GM23338 (cell line): ENCODE measurements at regions not wholly inside any gene's neighbourhood (a gene's known extent, or its start where the extent isn't known, plus 50 kb on each side); places are given as distances from the start of the nearest gene placed in this dataset.

Experiments used
- ATAC-seq: fragments of 200-7000 bp; cut with Tn5 transposase; 3 replicates; pipeline ENCODE4 v1.9.1; 2020
- DNase-seq: peaks from one replicate; pipeline ENCODE4 v3.0.0-alpha.2; 2015; ENCODE audit warnings: low spot score
- H2AFZ ChIP-seq: fragments of 200-600 bp; sonication (generic); 2 replicates; pipeline ENCODE4 v1.8.0; 2016; ENCODE audit warnings: antibody characterized with exemption, mild to moderate bottlenecking, moderate library complexity
- H3F3A ChIP-seq: fragments of 200-600 bp; sonication (generic); replicated peaks from 2 replicates; pipeline ENCODE4 v1.8.0; 2017; ENCODE audit warnings: antibody characterized with exemption, mixed run types, low read depth
- H3K27ac ChIP-seq: fragments of 200-600 bp; sonication (generic); 2 replicates; pipeline ENCODE4 v1.6.1; 2016; ENCODE audit warnings: low read depth
- H3K27me3 ChIP-seq: fragments of 200-600 bp; sonication (generic); 2 replicates; pipeline ENCODE4 v1.8.0; 2016; ENCODE audit warnings: mild to moderate bottlenecking, mixed run types, moderate library complexity; ENCODE audit not compliant: insufficient read depth
- H3K36me3 ChIP-seq: fragments of 200-600 bp; sonication (generic); 2 replicates; pipeline ENCODE4 v1.8.0; 2016; ENCODE audit warnings: mild to moderate bottlenecking; ENCODE audit not compliant: insufficient read depth
- H3K4me1 ChIP-seq: fragments of 200-600 bp; sonication (generic); 2 replicates; pipeline ENCODE4 v1.8.0; 2016; ENCODE audit warnings: mild to moderate bottlenecking, moderate library complexity; ENCODE audit not compliant: insufficient read depth
- H3K4me2 ChIP-seq: fragments of 200-600 bp; sonication (generic); 2 replicates; pipeline ENCODE4 v1.7.1; 2017; ENCODE audit warnings: mixed run types
- H3K4me3 ChIP-seq: fragments of 200-600 bp; sonication (generic); 2 replicates; pipeline ENCODE4 v1.6.1; 2016; ENCODE audit warnings: mixed run types
- H3K79me2 ChIP-seq: fragments of 200-600 bp; sonication (generic); replicated peaks from 2 replicates; pipeline ENCODE4 v1.8.0; 2017; ENCODE audit warnings: mild to moderate bottlenecking; ENCODE audit not compliant: insufficient read depth
- H3K9me2 ChIP-seq: fragments of 200-600 bp; sonication (generic); 2 replicates; pipeline ENCODE4 v1.8.0; 2017; ENCODE audit not compliant: insufficient read depth
- H4K20me1 ChIP-seq: fragments of 200-600 bp; sonication (generic); replicated peaks from 2 replicates; pipeline ENCODE4 v1.8.0; 2017; ENCODE audit warnings: mild to moderate bottlenecking; ENCODE audit not compliant: insufficient read depth
- H3K27ac Mint-ChIP-seq: 2 replicates; pipeline ENCODE4 v1.8.0; 2020; ENCODE audit warnings: inconsistent platforms, mild to moderate bottlenecking, moderate library complexity, mixed read lengths
- H3K27me3 Mint-ChIP-seq: 3 replicates; pipeline ENCODE4 v1.8.0; 2022; ENCODE audit warnings: low read depth, mild to moderate bottlenecking, moderate library complexity, mixed read lengths, inconsistent platforms; ENCODE audit not compliant: insufficient read depth, poor library complexity
- H3K36me3 Mint-ChIP-seq: 3 replicates; pipeline ENCODE4 v1.8.0; 2021; ENCODE audit warnings: low read depth, mild to moderate bottlenecking, inconsistent platforms, moderate library complexity, mixed read lengths
- H3K4me1 Mint-ChIP-seq: 3 replicates; pipeline ENCODE4 v1.8.0; 2020; ENCODE audit warnings: mild to moderate bottlenecking, inconsistent platforms, mixed read lengths
- H3K4me3 Mint-ChIP-seq: 3 replicates; pipeline ENCODE4 v1.8.0; 2021; ENCODE audit warnings: moderate library complexity, mild to moderate bottlenecking, inconsistent platforms, mixed read lengths
- H3K9me3 Mint-ChIP-seq: 3 replicates; pipeline ENCODE4 v1.8.0; 2020; ENCODE audit warnings: moderate library complexity, mild to moderate bottlenecking, inconsistent platforms, mixed read lengths
- CREB1 ChIP-seq: fragments of 250-450 bp; sonication (Bioruptor Pico); IDR thresholded peaks from 2 replicates; pipeline ENCODE4 v1.5.0; 2020; ENCODE audit warnings: low read depth, mild to moderate bottlenecking, moderate library complexity
- CTCF ChIP-seq, 2 experiments: fragments of 200-600 bp in 1 of 2; sonication (generic) in 1 of 2; conservative IDR thresholded peaks; 2 replicates each; pipeline versions ENCODE4 v1.5.1 to v1.6.1; 2016 to 2017; ENCODE audit warnings: antibody characterized with exemption in 2 of 2, low read depth in 2 of 2, mild to moderate bottlenecking in 2 of 2, moderate library complexity in 1 of 2
- ETS1 ChIP-seq: IDR thresholded peaks from 2 replicates; pipeline ENCODE4 v1.6.1; 2016; ENCODE audit warnings: antibody characterized with exemption
- EZH2 ChIP-seq: fragments of 200-600 bp; sonication (generic); IDR thresholded peaks from one replicate; pipeline ENCODE4 v1.8.0; 2017; ENCODE audit warnings: antibody characterized with exemption, mild to moderate bottlenecking, low read depth; ENCODE audit not compliant: unreplicated experiment
- EZH2phosphoT487 ChIP-seq: fragments of 200-600 bp; sonication (generic); IDR thresholded peaks from one replicate; pipeline ENCODE4 v1.8.1; 2018; ENCODE audit warnings: antibody characterized with exemption; ENCODE audit not compliant: unreplicated experiment
- JUNB ChIP-seq: IDR thresholded peaks from one replicate; pipeline ENCODE4 v1.6.1; 2016; ENCODE audit warnings: antibody characterized with exemption; ENCODE audit not compliant: unreplicated experiment
- NANOG ChIP-seq: IDR thresholded peaks from 2 replicates; pipeline ENCODE4 v1.6.1; 2016; ENCODE audit warnings: antibody characterized with exemption, borderline replicate concordance
- POLR2AphosphoS5 ChIP-seq: IDR thresholded peaks from 2 replicates; pipeline ENCODE4 v1.6.1; 2016; ENCODE audit warnings: antibody characterized with exemption, low read depth
- REST ChIP-seq: IDR thresholded peaks from one replicate; pipeline ENCODE4 v1.6.1; 2018; ENCODE audit warnings: antibody characterized with exemption; ENCODE audit not compliant: unreplicated experiment
- STAT1 ChIP-seq: IDR thresholded peaks from one replicate; pipeline ENCODE4 v1.6.1; 2016; ENCODE audit warnings: antibody characterized with exemption; ENCODE audit not compliant: unreplicated experiment
- ZNF114 ChIP-seq: fragments of 250-450 bp; sonication (Bioruptor Pico); IDR thresholded peaks from 2 replicates; pipeline ENCODE4 v1.5.0; 2020; ENCODE audit warnings: mild to moderate bottlenecking, moderate library complexity
- ZNF331 ChIP-seq: fragments of 250-450 bp; sonication (Bioruptor Pico); IDR thresholded peaks from 2 replicates; pipeline ENCODE4 v1.5.0; 2020; ENCODE audit warnings: low read depth, mild to moderate bottlenecking, moderate library complexity
- ZNF462 ChIP-seq: fragments of 250-450 bp; sonication (Bioruptor Pico); IDR thresholded peaks from 2 replicates; pipeline ENCODE4 v1.5.0; 2020; ENCODE audit warnings: mild to moderate bottlenecking, moderate library complexity

GRCh38 chr2:61700464-61700863 lies 153.4 kb downstream of the FAM161A start:
- H3K27ac ChIP-seq: no peak overlapping the region
- TF ChIP-seq REST (no peak), ETS1 (no peak), ZNF462 (CRISPR knock-in tag) (no peak), STAT1 (no peak), NANOG (no peak), EZH2phosphoT487 (no peak), ZNF114 (CRISPR knock-in tag) (no peak), JUNB (no peak), CREB1 (no peak), EZH2 (no peak), POLR2AphosphoS5 (no peak), CTCF (conservative IDR thresholded peaks at IDR 0.05; ENCODE audit: low read depth in 2 of 2) (no peak), ZNF331 (CRISPR knock-in tag) (no peak)

More at GRCh38 chr2:61700464-61700863, 153.4 kb downstream of the FAM161A start:
- no peaks in the 10 kb centered on the region for H3K36me3 Mint-ChIP-seq
- Histone ChIP-seq H3K4me3 (no peak overlapping the region), H3K4me1 (no peaks in the 10 kb centered on the region), H3K4me2 (no peak overlapping the region), H3K9me2 (no peaks in the 10 kb centered on the region), H3K36me3 (no peaks in the 10 kb centered on the region), H3K79me2 (no peaks in the 10 kb centered on the region), H3F3A (no peaks in the 10 kb centered on the region), H3K27me3 (no peaks in the 10 kb centered on the region), H4K20me1 (no peaks in the 10 kb centered on the region), H2AFZ (0 out of 2 replicates have a peak overlapping the region, but pooled peaks have one; percentile 83)
- H3K27me3 Mint-ChIP-seq: peaks cover 7% of the 10 kb centered on the region
- H3K27ac Mint-ChIP-seq: no peak overlapping the region
- ATAC-seq (no peak), DNase-seq (no peak)
- H3K9me3 Mint-ChIP-seq: peaks cover 6% of the 10 kb centered on the region; the same call in 2 of the 3 replicates
- H3K4me3 Mint-ChIP-seq: no peak overlapping the region
- no peaks in the 10 kb centered on the region for H3K4me1 Mint-ChIP-seq
